ENCODE measurements at regions not wholly inside any gene's neighbourhood (a gene's known extent, or its start where the extent isn't known, plus 50 kb on each side); places are given as distances from the start of the nearest gene placed in this dataset.

DNA sequence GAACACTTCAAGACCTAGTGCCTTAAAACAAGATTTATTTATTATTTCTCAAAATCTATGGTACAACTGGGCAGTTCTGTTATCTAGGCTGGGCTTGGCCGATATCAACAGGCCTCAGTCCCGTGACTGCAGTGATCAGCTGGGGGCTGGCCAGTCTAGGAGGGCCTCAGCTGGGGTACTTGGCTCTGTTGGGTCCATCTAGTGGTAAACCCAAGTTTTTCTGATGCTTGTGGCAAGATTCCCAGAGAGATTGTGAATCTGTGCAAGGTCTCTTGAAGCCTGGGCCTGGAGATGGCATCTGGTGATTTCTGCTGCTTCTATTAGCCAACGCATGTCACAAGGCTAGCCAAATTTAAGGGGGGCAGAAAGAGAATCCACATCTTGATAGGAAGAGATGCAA lies 482.4 kb upstream of the SGO1 start:
- no peak overlapping the region for H3K4me3 Mint-ChIP-seq (ENCODE audit: low read depth)
- H3K9me3 Mint-ChIP-seq (ENCODE audit: low read depth): no peaks in the 10 kb centered on the region
- no peak for DNase-seq (ENCODE audit: low spot score, unreplicated experiment)
- no peaks in the 10 kb centered on the region for H3K27me3 Mint-ChIP-seq
- H3K36me3 Mint-ChIP-seq (ENCODE audit: insufficient read depth): no peaks in the 10 kb centered on the region
- H3K27ac Mint-ChIP-seq: no peak overlapping the region
- TF ChIP-seq, protein P1, sequence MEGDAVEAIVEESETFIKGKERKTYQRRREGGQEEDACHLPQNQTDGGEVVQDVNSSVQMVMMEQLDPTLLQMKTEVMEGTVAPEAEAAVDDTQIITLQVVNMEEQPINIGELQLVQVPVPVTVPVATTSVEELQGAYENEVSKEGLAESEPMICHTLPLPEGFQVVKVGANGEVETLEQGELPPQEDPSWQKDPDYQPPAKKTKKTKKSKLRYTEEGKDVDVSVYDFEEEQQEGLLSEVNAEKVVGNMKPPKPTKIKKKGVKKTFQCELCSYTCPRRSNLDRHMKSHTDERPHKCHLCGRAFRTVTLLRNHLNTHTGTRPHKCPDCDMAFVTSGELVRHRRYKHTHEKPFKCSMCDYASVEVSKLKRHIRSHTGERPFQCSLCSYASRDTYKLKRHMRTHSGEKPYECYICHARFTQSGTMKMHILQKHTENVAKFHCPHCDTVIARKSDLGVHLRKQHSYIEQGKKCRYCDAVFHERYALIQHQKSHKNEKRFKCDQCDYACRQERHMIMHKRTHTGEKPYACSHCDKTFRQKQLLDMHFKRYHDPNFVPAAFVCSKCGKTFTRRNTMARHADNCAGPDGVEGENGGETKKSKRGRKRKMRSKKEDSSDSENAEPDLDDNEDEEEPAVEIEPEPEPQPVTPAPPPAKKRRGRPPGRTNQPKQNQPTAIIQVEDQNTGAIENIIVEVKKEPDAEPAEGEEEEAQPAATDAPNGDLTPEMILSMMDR (IDR thresholded peaks at IDR 0.05; ENCODE audit: unreplicated experiment): no peak
- H3K4me1 Mint-ChIP-seq (ENCODE audit: low read depth): peaks cover 9% of the 10 kb centered on the region

DNA sequence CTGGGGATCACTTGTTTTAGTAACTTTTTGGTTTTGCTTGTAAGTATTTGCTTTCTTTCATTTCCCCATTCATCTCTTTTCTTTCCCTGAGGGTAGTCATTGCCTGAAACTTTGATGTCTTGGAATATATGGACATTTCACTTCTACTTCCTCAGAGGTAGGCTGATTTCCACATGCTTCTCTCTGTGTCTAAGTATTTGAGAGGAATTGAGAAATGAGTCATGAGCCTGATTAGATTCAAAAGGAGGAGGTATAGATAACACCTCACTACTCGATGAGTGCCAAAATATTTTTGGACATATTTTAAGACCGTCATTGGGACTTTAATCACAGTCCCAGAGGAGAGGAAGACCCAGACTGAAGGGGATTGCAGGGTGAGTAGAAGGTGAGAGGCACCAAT lies 480.1 kb upstream of the SGO1 start:
- no peak for DNase-seq (ENCODE audit: low spot score, unreplicated experiment)
- TF ChIP-seq, protein P1 (IDR thresholded peaks at IDR 0.05; ENCODE audit: unreplicated experiment): no peak
- Mint-ChIP-seq H3K9me3 (ENCODE audit: low read depth) (no peaks in the 10 kb centered on the region), H3K4me1 (ENCODE audit: low read depth) (peaks cover 9% of the 10 kb centered on the region), H3K4me3 (ENCODE audit: low read depth) (no peak overlapping the region), H3K27me3 (no peaks in the 10 kb centered on the region), H3K36me3 (ENCODE audit: insufficient read depth) (no peaks in the 10 kb centered on the region), H3K27ac (no peak overlapping the region)

DNA sequence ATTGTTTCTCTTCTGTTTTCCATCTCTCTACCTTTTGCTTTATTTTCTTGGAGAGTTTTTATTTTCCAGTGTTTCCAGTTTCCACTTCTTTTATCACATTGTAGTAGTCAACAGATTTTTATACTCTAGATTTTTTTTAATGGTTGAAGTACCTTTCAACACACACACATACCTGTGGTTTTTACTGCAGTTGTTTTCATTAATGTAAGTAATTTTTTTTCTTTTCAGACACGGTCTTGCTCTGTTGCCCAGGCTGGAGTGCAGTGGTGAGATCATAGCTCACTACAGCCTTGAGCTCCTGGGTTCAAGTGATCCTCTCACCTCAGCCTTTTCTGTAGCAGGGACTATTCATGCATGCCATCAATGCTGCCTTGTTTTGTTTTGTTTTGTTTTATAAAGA lies 472.5 kb upstream of the SGO1 start:
- DNase-seq (ENCODE audit: low spot score, unreplicated experiment): no peak
- H3K27ac Mint-ChIP-seq: no peak overlapping the region

DNA sequence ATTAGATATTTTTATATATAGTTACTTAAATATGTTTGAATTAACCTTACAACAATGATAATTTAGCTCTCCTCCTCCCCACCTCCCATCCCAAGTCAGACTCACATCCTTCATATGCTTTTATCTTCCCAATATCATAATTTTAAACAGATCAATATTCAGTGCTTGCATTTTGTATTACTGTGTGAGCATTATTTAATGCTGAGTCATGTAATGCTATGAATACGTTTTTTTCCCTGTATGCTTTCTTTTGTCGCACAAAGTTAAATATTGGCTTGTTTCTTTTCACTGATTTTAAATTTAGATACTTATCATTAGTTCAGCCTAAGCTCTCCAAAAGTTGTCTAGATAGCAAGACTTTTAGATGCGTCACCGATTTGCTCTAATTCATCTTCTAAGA lies 471.6 kb upstream of the SGO1 start:
- DNase-seq (ENCODE audit: low spot score, unreplicated experiment): no peak
- Mint-ChIP-seq H3K4me1 (ENCODE audit: low read depth) (no peaks in the 10 kb centered on the region), H3K36me3 (ENCODE audit: insufficient read depth) (no peaks in the 10 kb centered on the region), H3K4me3 (ENCODE audit: low read depth) (no peak overlapping the region), H3K27ac (no peak overlapping the region), H3K9me3 (ENCODE audit: low read depth) (peaks cover 3% of the 10 kb centered on the region), H3K27me3 (no peaks in the 10 kb centered on the region)
- TF ChIP-seq, protein P1 (IDR thresholded peaks at IDR 0.05; ENCODE audit: unreplicated experiment): no peak

More for the DNA sequence above, 472.5 kb upstream of the SGO1 start:
- no peaks in the 10 kb centered on the region for H3K4me1 Mint-ChIP-seq (ENCODE audit: low read depth)
- peaks cover 3% of the 10 kb centered on the region for H3K9me3 Mint-ChIP-seq (ENCODE audit: low read depth)
- no peak overlapping the region for H3K4me3 Mint-ChIP-seq (ENCODE audit: low read depth)
- H3K36me3 Mint-ChIP-seq (ENCODE audit: insufficient read depth): no peaks in the 10 kb centered on the region
- H3K27me3 Mint-ChIP-seq: no peaks in the 10 kb centered on the region
- TF ChIP-seq, protein P1 (IDR thresholded peaks at IDR 0.05; ENCODE audit: unreplicated experiment): no peak

DNA sequence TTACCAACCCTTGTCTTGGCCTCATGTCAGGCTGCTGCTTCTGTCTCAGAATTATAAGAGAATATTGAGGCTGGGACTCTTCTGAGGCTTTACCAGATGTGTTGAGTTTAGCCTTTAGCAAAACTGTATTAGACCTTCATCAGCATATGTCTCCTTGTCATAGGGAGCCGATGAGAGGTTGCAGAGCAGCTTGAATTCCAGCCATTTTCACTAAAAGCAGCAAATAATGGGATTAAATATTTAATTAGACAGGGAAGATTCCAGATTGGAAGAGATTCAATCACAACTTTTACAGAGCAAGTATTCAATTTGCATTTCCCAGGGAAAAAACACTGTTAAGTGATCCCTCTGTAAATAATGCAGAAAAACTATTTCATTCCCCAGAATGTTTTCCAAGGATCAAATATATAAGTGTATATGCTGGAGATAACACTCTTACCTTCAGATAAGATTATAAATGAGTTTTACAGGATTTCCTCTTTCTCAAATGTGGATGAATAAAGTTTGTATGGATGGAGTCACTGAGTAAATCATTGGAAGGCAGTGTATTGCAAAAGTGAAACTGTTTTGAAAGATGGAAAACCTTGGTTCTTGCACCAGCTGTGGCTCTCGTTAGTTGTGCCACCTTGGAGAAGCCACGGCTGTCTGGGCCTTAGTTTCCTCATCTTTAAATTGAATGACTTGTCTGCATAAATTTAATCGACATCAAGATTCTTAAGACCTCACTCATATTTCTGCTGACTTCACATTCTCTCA lies 466.4 kb upstream of the SGO1 start:
- TF ChIP-seq, protein P1 (IDR thresholded peaks at IDR 0.05; ENCODE audit: unreplicated experiment): no peak
- DNase-seq (ENCODE audit: low spot score, unreplicated experiment): no peak
- H3K36me3 Mint-ChIP-seq (ENCODE audit: insufficient read depth): no peaks in the 10 kb centered on the region
- H3K4me1 Mint-ChIP-seq (ENCODE audit: low read depth): no peaks in the 10 kb centered on the region
- H3K4me3 Mint-ChIP-seq (ENCODE audit: low read depth): no peak overlapping the region
- H3K9me3 Mint-ChIP-seq (ENCODE audit: low read depth): no peaks in the 10 kb centered on the region
- H3K27ac Mint-ChIP-seq: no peak overlapping the region
- H3K27me3 Mint-ChIP-seq: no peaks in the 10 kb centered on the region

All from progenitor cell of endocrine pancreas (in vitro differentiated cells).